Astrocyte (in vitro differentiated cells and primary cell): ENCODE measurements at regions not wholly inside any gene's neighbourhood (a gene's known extent, or its start where the extent isn't known, plus 50 kb on each side); places are given as distances from the start of the nearest gene placed in this dataset.

Experiments used
- CTCF ChIP-seq: IDR thresholded peaks from 2 replicates; pipeline ENCODE4 v1.5.1; 2011; ENCODE audit warnings: low read depth, mild to moderate bottlenecking, inconsistent platforms, low read length, moderate library complexity; ENCODE audit not compliant: insufficient read depth
- EZH2 ChIP-seq: IDR thresholded peaks from 2 replicates; pipeline ENCODE4 v1.6.1; 2012; ENCODE audit warnings: mild to moderate bottlenecking, low read length, inconsistent platforms; ENCODE audit not compliant: insufficient read depth

GRCh38 chr4:115310641-115311040, 197.2 kb upstream of the NDST4 start:
- no peak for TF ChIP-seq CTCF
- no peak for TF ChIP-seq EZH2
